HG02798 (cell line): ENCODE measurements at regions not wholly inside any gene's neighbourhood (a gene's known extent, or its start where the extent isn't known, plus 50 kb on each side); places are given as distances from the start of the nearest gene placed in this dataset.

Source experiments
- ATAC-seq: cut with Tn5 transposase; IDR thresholded peaks from one replicate; pipeline ENCODE4 v1.9.1; 2021; ENCODE audit warnings: mild to moderate bottlenecking; ENCODE audit not compliant: unreplicated experiment, poor library complexity

- ATAC-seq = no peak
These were observed 50.2 kb upstream of the MME start for GRCh38 chr3:155029941-155030340.

GRCh38 chr3:155026999-155027591, 53.0 kb upstream of the MME start:
- ATAC-seq = no peak

- ATAC-seq = no peak
These were observed 56.0 kb upstream of the MME start for GRCh38 chr3:155024006-155024638.

GRCh38 chr3:155022896-155023295, 57.2 kb upstream of the MME start:
- ATAC-seq = no peak

GRCh38 chr3:155019575-155019974, 60.5 kb upstream of the MME start:
- ATAC-seq = no peak

- ATAC-seq = no peak
These were observed 61.3 kb upstream of the MME start for GRCh38 chr3:155018621-155019330.

- no peak for ATAC-seq
These were observed 64.2 kb upstream of the MME start for GRCh38 chr3:155015776-155016436.

- no peak for ATAC-seq
These were observed 65.2 kb upstream of the MME start for GRCh38 chr3:155014953-155015352.

- no peak for ATAC-seq
These were observed 66.7 kb upstream of the MME start for GRCh38 chr3:155013427-155013826.

GRCh38 chr3:155012584-155012983, 67.5 kb upstream of the MME start:
- no peak for ATAC-seq

GRCh38 chr3:155010416-155010815, 69.7 kb upstream of the MME start:
- no peak for ATAC-seq

- ATAC-seq = no peak
These were observed 70.9 kb upstream of the MME start for GRCh38 chr3:155009217-155009616.

GRCh38 chr3:155007729-155008128, 72.4 kb upstream of the MME start:
- ATAC-seq = no peak

GRCh38 chr3:155001289-155002010, 78.7 kb upstream of the MME start:
- ATAC-seq = no peak

- no peak for ATAC-seq
These were observed 87.5 kb upstream of the MME start for GRCh38 chr3:154992655-154993054.

GRCh38 chr3:154990543-154990942, 89.6 kb upstream of the MME start:
- no peak for ATAC-seq

GRCh38 chr3:154987846-154988245, 92.3 kb upstream of the MME start:
- ATAC-seq = no peak

- ATAC-seq = no peak
These were observed 98.5 kb upstream of the MME start for GRCh38 chr3:154981664-154982063.

GRCh38 chr3:154981201-154981600, 98.9 kb upstream of the MME start:
- no peak for ATAC-seq

- no peak for ATAC-seq
These were observed 100.8 kb upstream of the MME start for GRCh38 chr3:154979331-154979730.

GRCh38 chr3:154977666-154978065, 102.5 kb upstream of the MME start:
- no peak for ATAC-seq
